ENCODE measurements at regions not wholly inside any gene's neighbourhood (a gene's known extent, or its start where the extent isn't known, plus 50 kb on each side); places are given as distances from the start of the nearest gene placed in this dataset.

- TF ChIP-seq CTCF (IDR thresholded peaks at IDR 0.05) = no peak
- no peak for TF ChIP-seq POLR2A (IDR thresholded peaks at IDR 0.05)
- no peak for TF ChIP-seq POLR2AphosphoS5 (IDR thresholded peaks at IDR 0.05)
- TF ChIP-seq EP300 (IDR thresholded peaks at IDR 0.05) = no peak
These were observed 610.6 kb upstream of the ATXN8OS start for GRCh38 chr13:69496981-69497380.

All from sigmoid colon (tissue), 4 donors.